GM19468 (cell line): ENCODE measurements at regions not wholly inside any gene's neighbourhood (a gene's known extent, or its start where the extent isn't known, plus 50 kb on each side); places are given as distances from the start of the nearest gene placed in this dataset.
"Not testable (repeated sequence)": the region's sequence is repeated elsewhere in the genome, so short reads cannot be mapped to it uniquely, and the experiment has no call there.

ENCODE experiments used
- ATAC-seq: cut with Tn5 transposase; IDR thresholded peaks from one replicate; pipeline ENCODE4 v1.9.1; 2021; ENCODE audit warnings: mild to moderate bottlenecking, moderate library complexity, moderate number of reproducible peaks; ENCODE audit not compliant: unreplicated experiment; ENCODE audit errors: extremely low read depth

DNA sequence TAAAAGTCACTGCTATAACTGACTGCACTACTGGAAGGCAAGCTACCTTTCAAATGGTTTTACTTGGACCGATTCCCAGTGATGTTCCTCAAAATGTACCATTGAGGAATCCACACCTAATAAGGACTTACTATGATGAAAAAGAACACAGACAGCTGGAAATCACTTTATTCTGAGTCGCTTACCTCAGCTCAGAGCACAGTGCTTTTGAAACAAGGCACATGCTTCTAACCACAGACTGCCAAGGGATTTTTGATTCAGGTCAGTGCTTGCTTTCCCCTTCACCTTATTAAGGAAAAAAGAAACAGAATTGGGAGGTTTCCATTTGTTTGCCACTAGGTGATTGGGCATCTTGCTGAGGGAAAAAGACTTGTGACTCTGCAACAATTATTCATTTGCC, 707.5 kb upstream of the FSHR start:
- ATAC-seq = no peak

DNA sequence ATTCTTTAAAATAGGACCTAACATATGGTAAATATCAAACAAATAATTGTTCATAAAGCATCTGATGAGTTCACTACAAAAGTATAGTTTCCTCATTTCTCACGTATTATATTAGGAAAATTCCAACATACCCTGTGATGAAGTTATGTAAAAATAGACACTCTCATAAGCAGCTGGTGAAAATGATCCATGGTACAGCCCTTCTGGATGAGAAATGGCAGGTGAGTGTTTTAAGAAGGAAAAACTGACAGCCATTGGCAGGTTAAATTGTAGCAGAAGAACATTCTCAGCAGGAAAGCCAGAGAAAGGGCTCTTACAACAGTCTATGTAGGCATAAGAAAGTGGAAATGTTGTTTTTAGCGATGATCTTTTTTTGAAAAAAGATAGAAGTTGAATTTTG, 706.5 kb upstream of the FSHR start:
- no peak for ATAC-seq

DNA sequence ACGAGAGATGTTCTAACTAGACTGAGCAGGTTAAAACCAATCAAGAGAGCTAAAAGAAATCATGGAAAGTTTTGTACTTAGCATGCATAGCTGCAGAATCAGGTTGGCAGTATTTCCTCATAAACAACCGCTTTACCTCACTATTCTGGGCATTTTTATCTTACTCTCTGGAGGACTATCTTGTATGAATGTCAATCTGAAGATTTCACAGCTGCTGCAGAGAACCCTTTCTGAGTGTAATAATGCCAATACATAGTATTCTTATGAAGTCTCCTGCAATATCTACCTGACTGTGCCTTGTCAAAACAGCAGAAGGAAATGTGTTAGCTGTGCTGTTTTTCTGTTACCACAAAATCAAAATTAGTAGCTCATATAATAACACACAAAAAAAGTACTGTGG, 705.9 kb upstream of the FSHR start:
- ATAC-seq = no peak

- no peak for ATAC-seq
Observed at GRCh38 chr2:49858657-49859056, 704.3 kb upstream of the FSHR start.

GRCh38 chr2:49858113-49858490, 703.8 kb upstream of the FSHR start:
- no peak for ATAC-seq

GRCh38 chr2:49857371-49858112, 703.2 kb upstream of the FSHR start:
- ATAC-seq = no peak

- no peak for ATAC-seq
Observed at GRCh38 chr2:49845671-49846070, 691.4 kb upstream of the FSHR start.

DNA sequence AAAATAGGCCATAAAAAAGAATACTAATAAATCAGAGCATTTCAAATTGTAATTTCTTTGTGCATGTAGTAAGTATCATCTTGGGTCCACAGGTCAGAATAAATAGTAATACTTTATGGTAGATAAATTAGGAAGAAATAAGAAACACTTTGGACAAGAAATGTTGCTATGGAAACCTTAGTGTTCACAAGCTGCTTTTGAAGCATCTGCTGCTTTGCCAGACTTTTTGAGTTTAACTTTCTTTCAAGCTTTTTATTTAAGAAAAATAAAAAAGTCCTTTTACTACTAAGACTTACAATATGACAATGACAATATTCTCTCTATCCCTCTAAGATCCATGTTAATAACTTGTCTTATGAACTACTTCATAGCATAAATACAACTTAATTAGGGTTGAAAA, 690.7 kb upstream of the FSHR start:
- no peak for ATAC-seq

DNA sequence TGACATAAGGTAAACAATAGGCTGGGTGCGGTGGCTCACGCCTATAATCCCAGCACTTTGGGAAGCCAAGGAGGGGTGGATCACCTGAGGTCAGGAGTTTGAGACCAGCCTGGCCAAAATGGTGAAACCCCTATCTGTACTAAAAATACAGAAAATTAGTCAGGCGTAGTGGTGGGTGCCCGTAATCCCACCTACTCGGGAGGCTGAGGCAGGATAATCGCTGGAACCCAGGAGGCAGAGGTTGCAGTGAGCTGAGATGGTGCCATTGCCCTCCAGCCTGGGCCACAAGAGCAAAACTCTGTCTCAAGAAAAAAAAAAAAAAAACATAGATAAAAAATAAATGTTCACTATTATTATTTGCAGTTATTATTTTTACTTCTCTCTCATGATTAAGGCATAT, 689.8 kb upstream of the FSHR start:
- ATAC-seq = not testable (repeated sequence)

GRCh38 chr2:49843314-49843713, 689.0 kb upstream of the FSHR start:
- ATAC-seq = no peak

DNA sequence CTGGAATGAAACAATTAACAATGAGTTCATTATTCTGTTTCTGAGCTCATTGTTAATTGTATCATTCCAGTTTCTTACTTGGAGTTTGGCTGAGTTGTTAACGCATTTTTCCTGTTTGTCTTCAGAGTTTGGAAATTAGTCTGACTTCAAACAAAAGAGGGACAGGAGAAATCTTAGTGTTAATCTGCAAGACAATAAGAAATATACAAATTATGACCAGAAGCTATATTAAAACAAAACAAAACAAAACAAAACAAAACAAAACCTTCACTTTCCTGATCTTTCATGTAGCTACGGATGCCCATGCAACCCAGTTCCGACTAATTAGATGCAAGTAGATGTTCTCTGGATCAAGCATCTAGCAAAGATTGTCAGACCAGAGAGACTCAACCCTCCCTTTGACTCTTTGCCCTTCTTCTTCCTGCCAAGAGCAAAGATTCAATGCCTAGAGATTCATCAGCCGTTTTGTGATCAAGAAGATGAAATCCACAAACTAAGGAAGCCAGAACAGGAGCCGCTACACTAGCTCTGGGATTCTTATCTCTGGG, 686.2 kb upstream of the FSHR start:
- no peak for ATAC-seq

GRCh38 chr2:49839818-49840217, 685.5 kb upstream of the FSHR start:
- ATAC-seq = no peak

GRCh38 chr2:49837561-49838293, 683.4 kb upstream of the FSHR start:
- no peak for ATAC-seq

DNA sequence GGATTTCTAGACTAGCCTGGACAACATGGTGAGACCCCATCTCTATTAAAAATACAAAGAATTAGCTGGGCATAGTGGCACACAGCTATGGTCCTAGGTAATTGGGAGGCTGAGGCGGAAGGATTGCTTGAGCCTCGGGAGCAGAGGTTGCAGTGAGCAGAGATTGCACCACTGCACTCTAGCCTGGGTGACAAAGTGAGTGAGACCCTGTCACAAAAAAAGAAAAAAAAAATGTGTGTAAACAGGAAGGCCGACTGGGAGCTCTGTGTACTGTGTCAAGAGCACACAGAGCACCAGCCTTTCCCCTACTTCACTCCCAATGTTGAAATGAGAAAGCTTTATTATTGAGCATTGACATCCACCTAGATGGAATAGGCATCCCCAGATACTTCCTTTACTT, 681.7 kb upstream of the FSHR start:
- ATAC-seq = no peak

- no peak for ATAC-seq
Observed at GRCh38 chr2:49834433-49834832, 680.1 kb upstream of the FSHR start.

DNA sequence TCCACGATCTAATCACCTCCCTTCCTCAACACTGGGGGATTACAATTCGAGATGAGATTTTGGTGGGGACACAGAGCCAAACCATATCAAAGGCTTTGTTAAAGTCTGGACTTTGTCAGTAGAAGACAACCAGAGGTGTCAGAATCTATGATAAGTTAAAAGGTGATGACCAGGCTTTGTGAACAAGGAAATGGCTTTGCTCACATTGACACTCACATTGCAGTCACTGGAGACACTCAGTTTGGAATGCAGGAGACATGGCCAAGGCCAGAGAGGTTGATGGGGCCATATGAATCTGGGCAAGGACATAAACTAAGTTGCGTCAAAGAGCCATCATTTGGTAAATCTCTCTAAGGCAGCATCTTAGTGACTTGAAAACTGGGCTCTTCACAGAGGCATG, 678.2 kb upstream of the FSHR start:
- ATAC-seq = no peak

GRCh38 chr2:49831698-49832367, 677.5 kb upstream of the FSHR start:
- no peak for ATAC-seq

DNA sequence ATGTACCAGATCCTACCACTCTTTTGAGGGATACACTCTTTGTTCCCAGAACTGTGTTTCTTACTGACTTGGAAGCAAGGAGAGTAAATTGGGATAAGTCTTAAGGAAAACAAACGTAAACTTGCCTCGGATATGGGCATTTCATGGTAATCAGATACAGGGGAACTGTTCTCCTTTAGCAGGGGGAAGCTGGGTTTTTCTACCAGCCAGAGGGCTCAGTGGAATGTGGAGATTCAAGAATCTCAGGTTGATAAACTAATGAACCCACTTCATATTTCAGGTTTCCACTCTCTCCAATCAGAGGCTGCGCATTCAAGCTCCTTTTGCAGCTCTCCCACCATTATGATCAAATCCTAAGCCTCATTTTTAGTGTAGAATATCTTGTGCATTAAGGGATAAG, 676.5 kb upstream of the FSHR start:
- ATAC-seq = no peak

- ATAC-seq = no peak
Observed at GRCh38 chr2:49827366-49827765, 673.1 kb upstream of the FSHR start.

- no peak for ATAC-seq
Observed at GRCh38 chr2:49813208-49813607, 658.9 kb upstream of the FSHR start.

GRCh38 chr2:49812730-49813129, 658.4 kb upstream of the FSHR start:
- no peak for ATAC-seq
